HG03469 (cell line): ENCODE measurements at regions not wholly inside any gene's neighbourhood (a gene's known extent, or its start where the extent isn't known, plus 50 kb on each side); places are given as distances from the start of the nearest gene placed in this dataset.
"Not testable (repeated sequence)": the region's sequence is repeated elsewhere in the genome, so short reads cannot be mapped to it uniquely, and the experiment has no call there.

ENCODE experiments used
- ATAC-seq: cut with Tn5 transposase; IDR thresholded peaks from one replicate; pipeline ENCODE4 v1.9.1; 2021; ENCODE audit warnings: mild to moderate bottlenecking, moderate library complexity, moderate number of reproducible peaks; ENCODE audit not compliant: unreplicated experiment

- no peak for ATAC-seq
Observed at GRCh38 chr5:99034336-99034735, 105.5 kb upstream of the CHD1 start.

GRCh38 chr5:99033014-99033900 lies 104.5 kb upstream of the CHD1 start:
- ATAC-seq = no peak

DNA sequence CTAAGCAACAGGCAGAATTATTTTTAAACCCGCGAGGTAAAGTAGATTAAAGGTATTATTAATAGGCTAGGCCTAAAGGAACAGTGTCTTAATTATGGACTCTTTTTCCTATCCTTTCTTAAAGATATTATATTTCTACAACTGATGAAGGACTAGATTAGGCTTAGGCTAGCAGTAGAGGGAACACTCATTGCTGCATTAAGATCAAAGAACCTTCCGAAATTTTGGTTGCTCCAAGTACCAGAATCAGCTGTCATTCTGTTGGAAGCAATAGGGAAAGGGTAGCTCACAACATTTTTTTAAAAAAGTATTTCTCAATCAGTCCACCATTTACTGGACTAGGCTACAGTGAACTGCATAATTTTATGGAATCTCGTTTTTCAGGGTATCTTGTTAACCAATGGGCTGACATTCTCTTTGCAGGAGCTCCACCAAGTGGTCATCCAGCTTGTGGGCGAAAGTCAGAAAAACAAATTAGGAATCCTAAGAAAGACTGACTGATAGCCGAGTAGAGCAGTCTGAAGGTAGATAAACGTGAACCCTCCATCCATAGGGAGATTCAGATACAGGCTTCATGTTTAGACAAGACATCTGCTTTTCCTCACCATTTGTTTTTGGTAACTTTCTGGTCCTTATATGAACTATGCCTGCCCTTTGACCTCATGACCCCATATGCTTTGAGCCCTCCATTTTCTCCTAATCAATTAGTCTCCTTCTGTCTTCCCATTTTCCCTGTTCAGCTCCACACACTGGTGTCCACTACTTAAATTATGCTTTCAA lies 103.6 kb upstream of the CHD1 start:
- peak; percentile 23 for ATAC-seq

DNA sequence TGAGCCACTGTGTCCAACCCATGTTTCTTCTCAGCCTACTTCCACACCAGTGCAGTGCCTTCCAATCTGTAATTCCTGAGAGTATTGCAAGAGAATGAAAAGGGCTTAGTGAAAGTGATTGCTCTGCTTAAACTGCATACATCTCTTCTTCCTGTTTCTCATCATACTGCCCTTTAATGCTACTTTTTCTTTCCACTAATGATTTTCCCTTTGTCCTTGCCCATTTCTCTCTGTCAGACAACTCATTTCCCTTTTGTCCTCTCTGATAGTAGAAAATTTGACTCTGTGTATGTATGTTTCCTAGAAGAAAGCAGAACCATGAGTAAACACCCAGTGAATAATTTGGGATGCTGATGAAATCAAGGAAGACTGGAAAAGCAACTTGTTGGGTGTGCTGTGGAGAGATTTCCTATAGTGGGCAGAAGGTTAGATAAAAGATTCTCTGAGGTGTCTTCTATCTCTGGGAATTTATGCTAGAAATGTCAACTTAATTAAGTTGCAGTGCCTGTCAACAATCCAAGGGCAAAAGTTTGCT lies 102.2 kb upstream of the CHD1 start:
- no peak for ATAC-seq

- no peak for ATAC-seq
Observed at GRCh38 chr5:99029172-99029571, 100.4 kb upstream of the CHD1 start.

DNA sequence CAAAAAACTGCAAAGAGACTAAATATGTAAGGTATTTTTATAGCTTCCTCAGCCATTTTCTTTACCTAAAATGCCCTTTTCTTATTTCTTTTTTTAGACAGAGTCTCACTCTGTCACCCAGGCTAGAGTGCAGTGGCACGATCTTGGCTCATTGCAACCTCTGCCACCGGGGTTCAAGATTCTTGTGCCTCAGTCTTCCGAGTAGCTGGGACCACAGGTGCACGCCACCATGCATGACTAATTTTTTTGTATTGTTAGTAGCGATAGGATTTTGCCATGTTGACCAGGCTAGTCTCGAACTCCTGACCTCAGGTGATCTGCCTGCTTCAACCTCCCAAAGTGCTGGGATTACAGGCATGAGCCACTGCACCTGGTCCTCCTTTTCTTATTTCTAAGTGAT lies 99.4 kb upstream of the CHD1 start:
- not testable (repeated sequence) for ATAC-seq

DNA sequence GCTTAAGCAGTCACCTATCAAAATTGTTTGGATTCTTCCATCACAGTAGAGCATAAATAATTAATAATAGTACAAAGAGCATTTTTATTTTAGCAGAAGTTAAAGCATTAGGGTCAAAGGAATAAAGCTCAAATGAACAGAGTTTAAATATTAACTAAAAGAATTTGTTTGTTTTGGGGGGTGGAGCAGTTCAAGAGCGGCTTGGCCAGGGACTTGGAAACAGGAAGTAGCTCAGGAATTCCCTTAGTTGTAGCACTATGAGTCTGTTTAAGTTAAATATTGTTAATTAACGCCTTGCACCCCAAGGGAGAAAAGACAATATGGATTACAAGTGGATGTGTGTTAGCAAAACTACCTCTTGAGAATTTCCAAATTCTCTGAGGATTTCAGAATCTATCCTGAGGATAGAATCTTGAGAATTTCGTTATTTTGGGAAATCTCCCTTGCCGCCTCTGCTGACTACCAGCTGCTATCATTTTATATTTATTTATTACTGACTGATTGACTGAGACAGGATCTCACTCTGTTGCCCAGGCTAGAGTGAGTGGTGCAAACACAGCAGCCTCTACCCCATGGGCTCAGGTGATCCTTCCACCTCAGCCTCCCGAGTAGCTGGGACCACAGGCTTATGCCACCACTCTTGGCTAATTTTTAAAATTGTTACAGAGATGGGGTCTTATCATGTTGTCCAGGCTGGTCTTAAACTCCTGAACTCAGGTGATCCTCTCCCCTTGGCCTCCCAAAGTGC lies 96.7 kb upstream of the CHD1 start:
- ATAC-seq = no peak

DNA sequence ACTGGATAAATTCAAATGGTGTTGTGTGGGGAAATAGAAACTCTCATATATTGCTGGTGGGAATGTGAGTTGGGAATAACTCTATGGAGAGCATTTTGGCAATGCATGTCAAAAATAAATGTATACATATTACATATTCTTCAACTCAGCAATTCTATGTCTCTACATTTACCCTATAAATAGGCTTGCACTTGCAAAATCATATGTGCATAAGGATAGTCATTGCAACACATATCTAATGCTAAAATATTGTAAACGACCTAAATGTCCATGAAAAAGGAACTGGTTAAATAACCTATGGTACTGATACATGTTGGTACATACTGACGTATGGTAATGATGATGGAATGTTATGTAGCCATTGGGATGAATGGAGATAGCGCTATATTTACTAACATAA lies 94.5 kb upstream of the CHD1 start:
- no peak for ATAC-seq

GRCh38 chr5:99022250-99022649 lies 93.4 kb upstream of the CHD1 start:
- ATAC-seq = no peak

DNA sequence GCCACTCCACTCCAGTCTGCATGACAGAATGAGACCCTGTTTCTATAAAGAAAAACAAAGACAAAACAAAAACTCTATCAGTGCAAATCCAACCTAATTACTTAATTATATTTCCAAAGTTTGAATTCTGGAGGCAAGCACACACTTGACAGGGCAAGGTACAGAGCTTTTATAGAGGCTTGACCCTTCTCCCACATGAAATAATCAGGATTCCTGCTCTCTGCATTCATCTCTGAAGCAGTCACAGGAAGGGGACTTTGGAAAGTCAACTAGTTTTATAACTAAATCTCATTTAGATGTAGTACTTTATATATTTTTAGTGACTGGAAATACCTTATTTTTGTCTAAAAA lies 91.9 kb upstream of the CHD1 start:
- no peak for ATAC-seq

GRCh38 chr5:99019812-99020697 lies 91.2 kb upstream of the CHD1 start:
- peak; percentile 57 for ATAC-seq

- no peak for ATAC-seq
Observed at GRCh38 chr5:99019254-99019653, 90.4 kb upstream of the CHD1 start.

DNA sequence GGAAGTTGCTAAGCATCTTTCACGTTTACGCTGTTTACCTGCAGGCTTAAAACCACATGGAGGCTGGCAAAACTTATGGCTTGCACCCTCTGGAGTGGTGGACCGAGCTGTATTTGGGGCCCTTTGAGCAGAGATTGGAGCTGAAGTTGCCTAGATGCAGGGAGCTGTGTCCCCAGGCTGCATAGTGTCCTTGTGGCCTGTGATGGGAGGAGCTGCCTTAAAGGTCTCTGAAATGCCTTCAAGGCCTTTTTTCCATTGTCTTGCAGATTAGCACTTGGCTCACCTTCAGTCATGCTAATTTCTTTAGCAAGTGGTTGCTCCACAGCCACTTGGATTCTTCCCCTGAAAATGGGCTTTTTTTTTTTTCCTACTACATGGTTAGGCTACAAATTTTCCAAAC lies 81.5 kb upstream of the CHD1 start:
- no peak for ATAC-seq

DNA sequence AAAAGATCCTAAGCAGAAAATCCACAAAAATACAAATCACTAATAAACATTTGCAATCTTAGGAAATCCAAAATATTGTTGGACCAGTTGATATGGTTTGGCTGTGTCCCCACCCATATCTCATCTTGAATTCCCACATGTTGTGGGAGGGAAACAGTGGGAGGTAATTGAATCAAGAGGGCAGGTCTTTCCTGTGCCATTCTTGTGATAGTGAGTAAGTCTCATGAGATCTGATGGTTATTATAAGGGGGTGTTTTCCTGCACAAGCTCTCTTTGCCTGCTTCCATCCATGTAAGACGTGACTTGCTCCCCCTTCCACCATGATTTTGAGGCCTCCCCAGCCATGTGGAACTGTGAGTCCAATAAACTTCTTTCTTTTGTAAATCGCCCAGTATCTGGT lies 79.2 kb upstream of the CHD1 start:
- ATAC-seq = not testable (repeated sequence)

DNA sequence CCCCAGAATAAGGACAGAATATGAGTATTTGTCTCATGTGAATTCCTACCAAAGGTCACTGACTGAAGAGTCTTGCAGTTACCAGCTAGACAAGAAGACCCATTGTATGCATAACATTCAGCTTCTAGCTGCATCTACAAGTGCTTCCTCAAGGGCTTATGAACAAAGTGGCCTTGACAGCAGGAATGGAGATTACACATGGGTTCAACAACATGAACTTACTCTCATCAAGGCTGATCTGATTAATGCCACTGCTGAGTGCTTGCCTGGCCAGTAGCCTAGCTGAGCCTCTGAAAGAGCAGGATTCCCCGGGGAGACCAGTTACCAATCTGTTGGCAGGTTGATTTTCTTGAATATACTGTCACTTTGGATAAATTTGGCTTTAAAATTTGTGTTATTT lies 76.7 kb upstream of the CHD1 start:
- no peak for ATAC-seq

GRCh38 chr5:99004960-99005359 lies 76.2 kb upstream of the CHD1 start:
- peak; percentile 100 for ATAC-seq

DNA sequence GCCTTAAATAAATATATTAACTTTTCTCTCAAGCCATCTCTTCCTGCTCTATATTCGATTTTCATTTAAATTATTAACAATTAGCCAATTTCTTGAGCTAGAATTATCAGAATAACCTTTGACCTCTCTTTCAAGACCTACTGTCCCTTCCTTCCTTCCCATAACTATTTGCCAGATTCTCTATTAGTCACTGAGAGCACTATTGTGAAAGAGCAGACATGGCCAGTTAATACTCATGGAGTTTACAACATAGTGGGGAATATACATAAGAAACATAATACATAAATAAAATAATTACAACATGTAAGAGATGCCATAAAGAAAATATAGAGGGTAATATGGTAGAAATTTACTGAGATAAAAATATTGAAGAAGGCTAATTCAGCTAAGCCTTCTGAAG lies 72.1 kb upstream of the CHD1 start:
- ATAC-seq = no peak

- no peak for ATAC-seq
Observed at GRCh38 chr5:99000221-99000620, 71.4 kb upstream of the CHD1 start.

DNA sequence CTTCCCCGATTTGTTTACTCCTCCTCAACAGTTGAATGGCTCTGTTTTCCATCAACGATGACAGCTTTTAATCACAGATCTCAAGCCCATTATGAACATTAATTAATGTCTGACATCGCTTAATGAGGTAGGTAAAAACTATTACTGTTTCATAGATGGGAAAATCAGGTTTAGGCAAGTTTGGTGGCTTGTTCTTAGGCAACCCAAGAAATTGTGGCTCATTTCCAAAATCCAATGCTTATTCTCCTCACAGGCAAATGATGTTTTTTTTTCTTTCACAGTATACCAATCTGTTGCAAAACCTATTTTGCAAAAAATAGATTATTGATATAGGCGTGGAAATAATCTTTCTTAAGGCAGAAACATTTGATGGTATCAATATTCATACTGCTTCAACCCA lies 70.8 kb upstream of the CHD1 start:
- ATAC-seq = no peak

DNA sequence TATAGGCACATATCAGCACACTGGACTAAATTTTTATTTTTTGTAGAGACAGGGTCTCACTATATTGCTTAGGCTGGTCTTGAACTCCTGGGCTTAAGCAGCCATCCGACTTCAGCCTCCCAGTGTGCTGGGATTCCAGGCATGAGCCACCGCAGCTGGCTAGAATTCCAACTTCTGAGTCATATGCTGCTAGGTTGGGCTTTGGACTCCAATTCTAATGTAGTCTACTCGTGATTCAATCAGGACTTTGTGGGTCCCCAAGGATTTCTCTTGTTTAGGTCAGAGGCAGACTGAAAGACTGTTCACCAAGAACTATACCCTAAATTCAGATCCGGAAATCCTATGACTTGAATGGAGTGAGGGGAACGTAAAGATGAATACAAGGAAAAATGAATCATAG lies 68.2 kb upstream of the CHD1 start:
- no peak for ATAC-seq
